Keratinocyte (primary cell): ENCODE measurements at regions not wholly inside any gene's neighbourhood (a gene's known extent, or its start where the extent isn't known, plus 50 kb on each side); places are given as distances from the start of the nearest gene placed in this dataset.

Source experiments
- EZH2 ChIP-seq: IDR thresholded peaks from one replicate; pipeline ENCODE4 v1.6.1; 2012; ENCODE audit warnings: inconsistent platforms, mild to moderate bottlenecking, low read length, moderate library complexity
- TF ChIP-seq, protein P1 (sequence below), 3 experiments: IDR thresholded peaks in 1 of 3; conservative IDR thresholded peaks in 1 of 3; optimal IDR thresholded peaks in 1 of 3; 2 replicates in 2 of 3; 3 replicates in 1 of 3; pipeline versions ENCODE3 to v1.5.1; 2011; ENCODE audit warnings: low read length in 3 of 3, mild to moderate bottlenecking in 3 of 3, moderate library complexity in 2 of 3, control low read depth in 1 of 3, inconsistent platforms in 1 of 3; ENCODE audit not compliant: insufficient read depth in 2 of 3; ENCODE audit errors: extremely low read depth in 1 of 3

- no peak for TF ChIP-seq EZH2
- TF ChIP-seq, protein P1, sequence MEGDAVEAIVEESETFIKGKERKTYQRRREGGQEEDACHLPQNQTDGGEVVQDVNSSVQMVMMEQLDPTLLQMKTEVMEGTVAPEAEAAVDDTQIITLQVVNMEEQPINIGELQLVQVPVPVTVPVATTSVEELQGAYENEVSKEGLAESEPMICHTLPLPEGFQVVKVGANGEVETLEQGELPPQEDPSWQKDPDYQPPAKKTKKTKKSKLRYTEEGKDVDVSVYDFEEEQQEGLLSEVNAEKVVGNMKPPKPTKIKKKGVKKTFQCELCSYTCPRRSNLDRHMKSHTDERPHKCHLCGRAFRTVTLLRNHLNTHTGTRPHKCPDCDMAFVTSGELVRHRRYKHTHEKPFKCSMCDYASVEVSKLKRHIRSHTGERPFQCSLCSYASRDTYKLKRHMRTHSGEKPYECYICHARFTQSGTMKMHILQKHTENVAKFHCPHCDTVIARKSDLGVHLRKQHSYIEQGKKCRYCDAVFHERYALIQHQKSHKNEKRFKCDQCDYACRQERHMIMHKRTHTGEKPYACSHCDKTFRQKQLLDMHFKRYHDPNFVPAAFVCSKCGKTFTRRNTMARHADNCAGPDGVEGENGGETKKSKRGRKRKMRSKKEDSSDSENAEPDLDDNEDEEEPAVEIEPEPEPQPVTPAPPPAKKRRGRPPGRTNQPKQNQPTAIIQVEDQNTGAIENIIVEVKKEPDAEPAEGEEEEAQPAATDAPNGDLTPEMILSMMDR (optimal IDR thresholded peaks at IDR 0.05 in 1 of 3, IDR thresholded peaks at IDR 0.05 in 1 of 3, conservative IDR thresholded peaks at IDR 0.05 in 1 of 3; ENCODE audit: extremely low read depth in 1 of 3, insufficient read depth in 2 of 3, low read length in 3 of 3), result no peak
These were observed 661.0 kb upstream of the CDH18 start for GRCh38 chr5:20648981-20649380.
